Spleen (tissue), 11 donors: ENCODE measurements at regions not wholly inside any gene's neighbourhood (a gene's known extent, or its start where the extent isn't known, plus 50 kb on each side); places are given as distances from the start of the nearest gene placed in this dataset.

Experiments used
- DNase-seq: peaks from one replicate; pipeline ENCODE4 v3.0.0-alpha.2; 2020
- H3K27ac ChIP-seq, 8 donors: fragments of 200-600 bp; sonication (generic) in 7 of 8; 1 replicate in 4 of 8; 2 replicates in 4 of 8; pipeline versions ENCODE4 v1.5.0 to v1.8.0; 2016 to 2021; ENCODE audit warnings: inconsistent platforms in 4 of 8, mild to moderate bottlenecking in 4 of 8, moderate library complexity in 1 of 8
- H3K27me3 ChIP-seq, 7 donors: fragments of 200-600 bp; sonication (generic) in 6 of 7; replicated peaks in 1 of 7; 1 replicate in 4 of 7; 2 replicates in 3 of 7; pipeline versions ENCODE4 v1.5.0 to v1.8.0; 2016 to 2021; ENCODE audit warnings: inconsistent platforms in 3 of 7, mild to moderate bottlenecking in 1 of 7
- H3K36me3 ChIP-seq, 6 donors: fragments of 200-600 bp; sonication (generic) in 5 of 6; 1 replicate in 4 of 6; 2 replicates in 2 of 6; pipeline versions ENCODE4 v1.5.0 to v1.8.0; 2016 to 2021; ENCODE audit warnings: inconsistent platforms in 2 of 6
- H3K4me1 ChIP-seq, 6 donors: fragments of 200-600 bp; sonication (generic) in 5 of 6; 1 replicate in 3 of 6; 2 replicates in 3 of 6; pipeline versions ENCODE4 v1.5.0 to v1.8.0; 2016 to 2021; ENCODE audit warnings: inconsistent platforms in 3 of 6
- H3K4me3 ChIP-seq, 8 donors: fragments of 200-600 bp; sonication (generic) in 7 of 8; 1 replicate in 4 of 8; 2 replicates in 4 of 8; pipeline versions ENCODE4 v1.5.0 to v1.8.0; 2016 to 2021; ENCODE audit warnings: inconsistent platforms in 4 of 8, mild to moderate bottlenecking in 4 of 8, moderate library complexity in 2 of 8
- H3K9me3 ChIP-seq, 8 donors: fragments of 200-600 bp; sonication (generic) in 7 of 8; 1 replicate in 4 of 8; 2 replicates in 4 of 8; pipeline versions ENCODE4 v1.5.0 to v1.8.0; 2016 to 2021; ENCODE audit warnings: inconsistent platforms in 4 of 8
- CTCF ChIP-seq, 11 experiments: fragments of 200-600 bp in 7 of 11; fragments of 450-650 bp in 4 of 11; sonication (generic) in 4 of 11; IDR thresholded peaks in 8 of 11; conservative IDR thresholded peaks in 3 of 11; 1 replicate in 7 of 11; 2 replicates in 4 of 11; pipeline versions ENCODE4 v1.4.0 to v1.8.0; 2016 to 2021; ENCODE audit warnings: antibody characterized with exemption in 11 of 11, inconsistent platforms in 4 of 11, mild to moderate bottlenecking in 1 of 11
- POLR2A ChIP-seq, 3 donors: fragments of 450-650 bp; IDR thresholded peaks; one replicate each; pipeline ENCODE4 v1.5.1; 2017; ENCODE audit warnings: antibody characterized with exemption in 3 of 3, mild to moderate bottlenecking in 1 of 3
- POLR2AphosphoS5 ChIP-seq, 3 donors: sonication (generic); formaldehyde crosslinking; IDR thresholded peaks; one replicate each; pipeline ENCODE4 v1.5.1; 2017; ENCODE audit warnings: antibody characterized with exemption in 3 of 3
- WGBS, 5 donors: extraction: QIAGEN DNeasy Blood & Tissue Kit in 3 of 5; methylation state at CpG; one replicate each; pipeline versions ENCODE4 v1.1.5 to v1.1.7; 2013 to 2018; 5-methylcytosine and 5-hydroxymethylcytosine counted together
- intact Hi-C: fragments of 100-400 bp; cut with DNase I; formaldehyde crosslinking; loops from one replicate; pipeline ENCODE4 v1.15.0; 2023; ENCODE audit warnings: low total_unique reads
- donor health status: healthy with polysubstance abuse.
- donor health status: DM: no; HTN: no; CAD: no; lungs with moderate emphysema.
- donor health status: DM: no; HTN: no; CAD: no.
- donor health status: Bipolar disorder and iron deficiency.
- donor health status: healthy.
- donor health status: DM: no; HTN: no; CAD: no.
- donor health status: DM: yes; HTN: yes; CAD: no.

GRCh38 chr6:40722091-40722490 lies 134.9 kb upstream of the LRFN2 start:
- no peak for DNase-seq
- WGBS, 5 donors: 77 to 92% (median 85%) methylated on average over 4 of the region's 4 CpGs

GRCh38 chr6:40721271-40721952 lies 134.2 kb upstream of the LRFN2 start:
- WGBS, 5 donors: 84 to 90% (median 86%) methylated on average over 7 of the region's 7 CpGs
- Histone ChIP-seq H3K4me3 (no peak overlapping the region), H3K36me3 (no peaks in the 10 kb centered on the region), H3K9me3 (no peaks in the 10 kb centered on the region), H3K4me1 (peaks cover 0 to 31% (median 14%) of the 10 kb centered on the region in 6 donors), H3K27me3 (no peaks in the 10 kb centered on the region), H3K27ac (no peak overlapping the region)
- intact Hi-C loops: no loop called here
- no peak for TF ChIP-seq POLR2A (IDR thresholded peaks at IDR 0.05)
- no peak for TF ChIP-seq CTCF (IDR thresholded peaks at IDR 0.05 in 8 of 11, conservative IDR thresholded peaks at IDR 0.05 in 3 of 11)
- TF ChIP-seq POLR2AphosphoS5 (IDR thresholded peaks at IDR 0.05): no peak
- DNase-seq: no peak

More at GRCh38 chr6:40722091-40722490, 134.9 kb upstream of the LRFN2 start:
- Histone ChIP-seq H3K4me3 (no peak overlapping the region), H3K27me3 (no peaks in the 10 kb centered on the region), H3K36me3 (no peaks in the 10 kb centered on the region), H3K4me1 (peaks cover 0 to 31% (median 14%) of the 10 kb centered on the region in 6 donors), H3K27ac (no peak overlapping the region), H3K9me3 (no peaks in the 10 kb centered on the region)
- intact Hi-C loops: no loop called here
- TF ChIP-seq POLR2AphosphoS5 (IDR thresholded peaks at IDR 0.05) (no peak), CTCF (IDR thresholded peaks at IDR 0.05 in 8 of 11, conservative IDR thresholded peaks at IDR 0.05 in 3 of 11) (no peak), POLR2A (IDR thresholded peaks at IDR 0.05) (no peak)

- 11 to 28% (median 20%) methylated on average over 2 of the region's 2 CpGs for WGBS, 5 donors
- peak overlapping the region in 1 of 8 donors; percentile 17 for H3K4me3 ChIP-seq
- intact Hi-C loops: no loop called here
- H3K27ac ChIP-seq: peak overlapping the region in 4 of 8 donors; percentile 55 to 67 (median 56)
- no peaks in the 10 kb centered on the region for H3K36me3 ChIP-seq
- TF ChIP-seq CTCF (IDR thresholded peaks at IDR 0.05 in 8 of 11, conservative IDR thresholded peaks at IDR 0.05 in 3 of 11) (no peak), POLR2A (IDR thresholded peaks at IDR 0.05) (no peak), POLR2AphosphoS5 (IDR thresholded peaks at IDR 0.05) (no peak)
- DNase-seq: no peak
- no peaks in the 10 kb centered on the region for H3K9me3 ChIP-seq
- H3K27me3 ChIP-seq: peaks cover 0 to 4% (median 0%) of the 10 kb centered on the region in 7 donors
- H3K4me1 ChIP-seq: peaks cover 0 to 31% (median 14%) of the 10 kb centered on the region in 6 donors
Observed at GRCh38 chr6:40720375-40720748, 133.2 kb upstream of the LRFN2 start.

- peaks cover 0 to 31% (median 14%) of the 10 kb centered on the region in 6 donors for H3K4me1 ChIP-seq
- peak overlapping the region in 5 of 8 donors; percentile 28 to 67 (median 55) for H3K27ac ChIP-seq
- TF ChIP-seq CTCF (IDR thresholded peaks at IDR 0.05 in 8 of 11, conservative IDR thresholded peaks at IDR 0.05 in 3 of 11): no peak
- no peak for TF ChIP-seq POLR2A (IDR thresholded peaks at IDR 0.05)
- no peak for TF ChIP-seq POLR2AphosphoS5 (IDR thresholded peaks at IDR 0.05)
- intact Hi-C loops: no loop called here
- H3K4me3 ChIP-seq: peak overlapping the region in 2 of 8 donors; percentile 7 to 17
- H3K9me3 ChIP-seq: no peaks in the 10 kb centered on the region
- peaks cover 0 to 7% (median 0%) of the 10 kb centered on the region in 7 donors for H3K27me3 ChIP-seq
- no peak for DNase-seq
- H3K36me3 ChIP-seq: no peaks in the 10 kb centered on the region
- 13 to 33% (median 22%) methylated on average over 7 of the region's 7 CpGs for WGBS, 5 donors
Observed at GRCh38 chr6:40719671-40720374, 132.7 kb upstream of the LRFN2 start.
